ENCODE measurements at regions not wholly inside any gene's neighbourhood (a gene's known extent, or its start where the extent isn't known, plus 50 kb on each side); places are given as distances from the start of the nearest gene placed in this dataset.

DNA sequence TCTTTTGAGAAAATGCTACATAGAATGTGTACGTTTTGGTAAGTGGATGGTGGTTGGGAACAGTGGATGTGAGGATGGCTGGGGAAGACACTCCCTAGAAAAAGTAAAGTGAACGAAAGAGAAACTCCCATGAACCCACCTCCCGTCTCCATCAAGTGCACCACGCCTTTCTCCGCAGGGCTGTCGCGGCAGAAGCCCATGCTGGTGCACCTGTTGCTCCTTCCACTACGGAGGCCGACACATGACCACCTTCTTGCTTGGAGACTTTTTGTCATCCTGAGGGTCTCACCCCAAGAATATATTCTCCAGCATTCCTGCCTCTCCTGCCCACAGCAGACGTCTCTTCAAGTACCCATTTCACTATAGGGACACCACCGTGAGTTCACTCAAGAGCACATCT lies 630.4 kb upstream of the PFKP start:
- DNase-seq (ENCODE audit: extremely low spot score in 2 of 2): no peak
- intact Hi-C loops (cut with DNase I): no loop called here
- TF ChIP-seq POLR2AphosphoS5 (IDR thresholded peaks at IDR 0.05; ENCODE audit: insufficient read depth in 1 of 2, low read depth in 1 of 2): no peak
- TF ChIP-seq, protein P1, sequence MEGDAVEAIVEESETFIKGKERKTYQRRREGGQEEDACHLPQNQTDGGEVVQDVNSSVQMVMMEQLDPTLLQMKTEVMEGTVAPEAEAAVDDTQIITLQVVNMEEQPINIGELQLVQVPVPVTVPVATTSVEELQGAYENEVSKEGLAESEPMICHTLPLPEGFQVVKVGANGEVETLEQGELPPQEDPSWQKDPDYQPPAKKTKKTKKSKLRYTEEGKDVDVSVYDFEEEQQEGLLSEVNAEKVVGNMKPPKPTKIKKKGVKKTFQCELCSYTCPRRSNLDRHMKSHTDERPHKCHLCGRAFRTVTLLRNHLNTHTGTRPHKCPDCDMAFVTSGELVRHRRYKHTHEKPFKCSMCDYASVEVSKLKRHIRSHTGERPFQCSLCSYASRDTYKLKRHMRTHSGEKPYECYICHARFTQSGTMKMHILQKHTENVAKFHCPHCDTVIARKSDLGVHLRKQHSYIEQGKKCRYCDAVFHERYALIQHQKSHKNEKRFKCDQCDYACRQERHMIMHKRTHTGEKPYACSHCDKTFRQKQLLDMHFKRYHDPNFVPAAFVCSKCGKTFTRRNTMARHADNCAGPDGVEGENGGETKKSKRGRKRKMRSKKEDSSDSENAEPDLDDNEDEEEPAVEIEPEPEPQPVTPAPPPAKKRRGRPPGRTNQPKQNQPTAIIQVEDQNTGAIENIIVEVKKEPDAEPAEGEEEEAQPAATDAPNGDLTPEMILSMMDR (IDR thresholded peaks at IDR 0.05): no peak
- TF ChIP-seq POLR2A (IDR thresholded peaks at IDR 0.05): no peak
- Histone ChIP-seq H3K9me3 (no peaks in the 10 kb centered on the region), H3K36me3 (no peaks in the 10 kb centered on the region), H3K4me3 (no peak overlapping the region), H3K4me1 (no peaks in the 10 kb centered on the region), H3K27ac (no peak overlapping the region), H3K27me3 (no peaks in the 10 kb centered on the region)

DNA sequence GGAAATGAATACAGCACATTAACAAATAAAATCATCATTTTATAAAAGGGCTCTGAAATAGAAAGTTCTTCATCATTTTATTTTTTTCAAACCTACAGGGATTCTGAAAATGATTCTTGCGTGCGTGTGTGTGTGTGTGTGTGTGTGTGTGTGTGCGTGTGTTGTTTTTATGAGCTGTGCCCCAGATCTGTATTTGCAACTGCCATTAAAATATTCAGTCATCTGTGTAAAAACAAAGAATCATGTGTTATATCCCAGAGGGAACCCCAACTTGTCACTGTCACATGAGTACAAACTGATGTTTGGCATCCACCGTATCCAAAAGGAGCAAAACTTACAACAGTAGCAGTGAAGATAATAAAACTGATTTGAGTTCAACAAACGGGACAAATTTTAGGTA lies 635.4 kb upstream of the PFKP start:
- Histone ChIP-seq H3K27me3 (no peaks in the 10 kb centered on the region), H3K9me3 (no peaks in the 10 kb centered on the region), H3K4me3 (no peak overlapping the region), H3K36me3 (no peaks in the 10 kb centered on the region), H3K27ac (no peak overlapping the region), H3K4me1 (no peaks in the 10 kb centered on the region)
- intact Hi-C loops (cut with DNase I): no loop called here
- no peak for TF ChIP-seq POLR2A (IDR thresholded peaks at IDR 0.05)
- no peak for TF ChIP-seq POLR2AphosphoS5 (IDR thresholded peaks at IDR 0.05; ENCODE audit: insufficient read depth in 1 of 2, low read depth in 1 of 2)
- TF ChIP-seq, protein P1 (IDR thresholded peaks at IDR 0.05): no peak
- no peak for DNase-seq (ENCODE audit: extremely low spot score in 2 of 2)

DNA sequence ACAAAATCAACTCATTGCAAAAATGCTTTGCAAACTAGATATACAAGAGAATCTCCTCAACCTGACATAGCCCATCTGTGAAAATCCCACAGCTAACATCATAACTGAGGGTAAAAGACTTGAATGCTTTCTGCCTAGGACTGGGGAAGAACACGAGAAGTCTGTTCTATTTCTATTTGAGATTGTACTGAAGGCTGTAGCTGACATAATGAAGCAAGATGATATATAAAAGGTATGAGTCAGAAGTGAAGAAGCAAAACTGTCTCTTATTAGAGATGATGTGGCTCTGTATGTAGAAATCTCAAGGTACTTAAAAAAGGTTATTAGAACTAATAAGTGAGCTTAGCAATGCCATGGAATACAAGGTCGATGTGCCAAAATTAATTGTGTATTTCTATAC lies 639.9 kb upstream of the PFKP start:
- H3K27me3 ChIP-seq: no peaks in the 10 kb centered on the region
- TF ChIP-seq POLR2AphosphoS5 (IDR thresholded peaks at IDR 0.05; ENCODE audit: insufficient read depth in 1 of 2, low read depth in 1 of 2) (no peak), POLR2A (IDR thresholded peaks at IDR 0.05) (no peak)
- TF ChIP-seq, protein P1 (IDR thresholded peaks at IDR 0.05): no peak
- intact Hi-C loops (cut with DNase I): no loop called here
- H3K4me3 ChIP-seq: no peak overlapping the region
- H3K27ac ChIP-seq: no peak overlapping the region
- DNase-seq (ENCODE audit: extremely low spot score in 2 of 2): no peak
- no peaks in the 10 kb centered on the region for H3K4me1 ChIP-seq
- H3K9me3 ChIP-seq: no peaks in the 10 kb centered on the region
- no peaks in the 10 kb centered on the region for H3K36me3 ChIP-seq

DNA sequence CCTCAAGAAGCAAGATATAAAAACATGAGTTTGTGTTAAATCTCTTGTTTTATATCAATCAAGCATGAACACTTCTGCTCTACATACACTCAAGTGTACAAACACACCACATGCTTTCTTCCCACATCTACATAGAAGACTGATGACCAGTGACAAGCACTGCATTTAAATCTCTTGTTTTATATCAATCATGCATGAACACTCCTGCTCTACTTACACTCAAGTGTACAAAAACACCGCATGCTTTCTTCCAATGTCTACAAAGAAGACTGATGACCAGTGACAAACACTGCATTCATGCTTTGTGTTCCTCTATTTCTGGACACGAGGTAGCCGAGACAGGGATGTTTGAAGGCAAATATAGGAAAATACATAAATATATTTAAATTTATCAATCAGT lies 642.0 kb upstream of the PFKP start:
- no peak for DNase-seq (ENCODE audit: extremely low spot score in 2 of 2)
- TF ChIP-seq POLR2A (IDR thresholded peaks at IDR 0.05) (no peak), POLR2AphosphoS5 (IDR thresholded peaks at IDR 0.05; ENCODE audit: insufficient read depth in 1 of 2, low read depth in 1 of 2) (no peak)
- TF ChIP-seq, protein P1 (IDR thresholded peaks at IDR 0.05): no peak
- no peak overlapping the region for H3K27ac ChIP-seq
- H3K4me3 ChIP-seq: no peak overlapping the region
- intact Hi-C loops (cut with DNase I): no loop called here
- H3K9me3 ChIP-seq: no peaks in the 10 kb centered on the region
- no peaks in the 10 kb centered on the region for H3K27me3 ChIP-seq
- H3K36me3 ChIP-seq: no peaks in the 10 kb centered on the region
- H3K4me1 ChIP-seq: no peaks in the 10 kb centered on the region

DNA sequence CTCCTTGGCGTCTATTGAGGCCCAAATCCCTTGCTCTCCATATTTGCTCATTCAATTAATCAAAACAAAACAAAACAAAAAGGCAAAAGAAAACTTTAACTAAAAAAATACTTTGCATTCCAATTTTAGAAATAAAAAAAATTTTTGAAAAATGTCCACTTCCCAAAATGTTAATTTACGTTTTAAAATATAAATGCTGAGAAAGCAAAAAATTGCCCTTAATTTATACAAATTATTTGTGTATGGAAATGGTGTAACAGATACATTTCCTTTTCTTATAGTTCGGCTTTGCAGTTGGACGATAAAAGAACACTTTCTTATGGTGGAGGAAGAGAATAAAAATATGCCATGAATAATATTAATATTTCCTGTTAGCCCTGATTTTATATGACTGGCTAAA lies 652.8 kb upstream of the PFKP start:
- Histone ChIP-seq H3K27ac (no peak overlapping the region), H3K27me3 (no peaks in the 10 kb centered on the region), H3K4me1 (no peaks in the 10 kb centered on the region), H3K4me3 (no peak overlapping the region), H3K9me3 (no peaks in the 10 kb centered on the region), H3K36me3 (no peaks in the 10 kb centered on the region)
- no peak for TF ChIP-seq POLR2A (IDR thresholded peaks at IDR 0.05)
- TF ChIP-seq POLR2AphosphoS5 (IDR thresholded peaks at IDR 0.05; ENCODE audit: insufficient read depth in 1 of 2, low read depth in 1 of 2): no peak
- TF ChIP-seq, protein P1 (IDR thresholded peaks at IDR 0.05): no peak
- intact Hi-C loops (cut with DNase I): no loop called here
- DNase-seq (ENCODE audit: extremely low spot score in 2 of 2): no peak
